Vagina (tissue), 2 donors: ENCODE measurements at regions not wholly inside any gene's neighbourhood (a gene's known extent, or its start where the extent isn't known, plus 50 kb on each side); places are given as distances from the start of the nearest gene placed in this dataset.

Experiments
- CTCF ChIP-seq, 3 experiments: fragments of 450-650 bp in 2 of 3; fragments of 200-600 bp in 1 of 3; sonication (generic) in 1 of 3; IDR thresholded peaks; one replicate each; pipeline ENCODE4 v1.5.1; 2017 to 2019; ENCODE audit warnings: antibody characterized with exemption in 3 of 3, mild to moderate bottlenecking in 2 of 3, moderate library complexity in 2 of 3
- POLR2A ChIP-seq, 2 donors: fragments of 450-650 bp; IDR thresholded peaks; one replicate each; pipeline ENCODE4 v1.6.1; 2017; ENCODE audit warnings: antibody characterized with exemption in 2 of 2, mild to moderate bottlenecking in 2 of 2, moderate library complexity in 2 of 2

- TF ChIP-seq POLR2A (IDR thresholded peaks at IDR 0.05), result no peak
- no peak for TF ChIP-seq CTCF (IDR thresholded peaks at IDR 0.05)
Measured at GRCh38 chr11:15673408-15673831, 558.7 kb downstream of the INSC start.
